Neural cell (in vitro differentiated cells): ENCODE measurements at regions not wholly inside any gene's neighbourhood (a gene's known extent, or its start where the extent isn't known, plus 50 kb on each side); places are given as distances from the start of the nearest gene placed in this dataset.

Source experiments
- H2AFZ ChIP-seq: fragments of 200-600, 300-800 bp; sonication (generic), shearing (Covaris generic); 2 replicates; pipeline ENCODE4 v1.6.0; 2014; ENCODE audit warnings: low read depth, mild to moderate bottlenecking, antibody characterized with exemption, low read length, moderate library complexity
- H3F3A ChIP-seq: fragments of 200-600 bp; shearing (Covaris generic); 2 replicates; pipeline ENCODE4 v1.6.1; 2016; ENCODE audit warnings: mild to moderate bottlenecking, moderate library complexity, mixed read lengths, antibody characterized with exemption, low read length; ENCODE audit not compliant: insufficient read depth, poor library complexity, severe bottlenecking
- H3K27ac ChIP-seq: fragments of 200-600, 300-800 bp; sonication (generic), shearing (Covaris generic); 2 replicates; pipeline ENCODE4 v1.5.1; 2014; ENCODE audit warnings: mild to moderate bottlenecking, low read length, moderate library complexity
- H3K27me3 ChIP-seq: fragments of 300-800, 200-600 bp; sonication (generic), shearing (Covaris generic); 2 replicates; pipeline ENCODE4 v1.6.0; 2014; ENCODE audit warnings: mild to moderate bottlenecking, low read depth, low read length, moderate library complexity; ENCODE audit not compliant: insufficient read depth
- H3K36me3 ChIP-seq: fragments of 300-800, 200-600 bp; sonication (generic), shearing (Covaris generic); 2 replicates; pipeline ENCODE4 v1.5.1; 2014; ENCODE audit warnings: mild to moderate bottlenecking, antibody characterized with exemption, low read length, moderate library complexity; ENCODE audit not compliant: insufficient read depth
- H3K4me2 ChIP-seq: fragments of 300-800, 200-600 bp; sonication (generic), shearing (Covaris generic); 2 replicates; pipeline ENCODE4 v1.6.0; 2014; ENCODE audit warnings: mild to moderate bottlenecking, low read length
- H3K4me3 ChIP-seq: fragments of 300-800, 200-600 bp; sonication (generic), shearing (Covaris generic); 2 replicates; pipeline ENCODE4 v1.5.1; 2014; ENCODE audit warnings: mild to moderate bottlenecking, low read length, moderate library complexity
- H3K79me2 ChIP-seq: fragments of 200-600 bp; shearing (Covaris generic); replicated peaks from 2 replicates; pipeline ENCODE4 v1.6.0; 2014; ENCODE audit warnings: mild to moderate bottlenecking, low read length, moderate library complexity; ENCODE audit not compliant: insufficient read depth
- H3K9ac ChIP-seq: fragments of 300-800, 200-600 bp; sonication (generic), shearing (Covaris generic); 2 replicates; pipeline ENCODE4 v1.6.1; 2016; ENCODE audit warnings: mild to moderate bottlenecking, low read length, mixed read lengths
- H3K9me2 ChIP-seq: fragments of 200-600 bp; shearing (Covaris generic); 2 replicates; pipeline ENCODE4 v1.6.1; 2016; ENCODE audit warnings: mild to moderate bottlenecking, low read length, mixed read lengths; ENCODE audit not compliant: insufficient read depth
- H3K9me3 ChIP-seq: fragments of 200-600, 300-800 bp; sonication (generic), shearing (Covaris generic); 2 replicates; pipeline ENCODE4 v1.6.1; 2016; ENCODE audit warnings: mild to moderate bottlenecking, mixed run types, low read length, moderate library complexity, mixed read lengths
- H4K20me1 ChIP-seq: fragments of 200-600 bp; shearing (Covaris generic); 2 replicates; pipeline ENCODE4 v1.6.1; 2016; ENCODE audit warnings: mild to moderate bottlenecking, mixed run types; ENCODE audit not compliant: insufficient read depth
- CTCF ChIP-seq: fragments of 450-650 bp; IDR thresholded peaks from 2 replicates; pipeline ENCODE4 v1.5.1; 2014; ENCODE audit warnings: antibody characterized with exemption, mild to moderate bottlenecking, moderate library complexity; ENCODE audit not compliant: poor library complexity, severe bottlenecking
- EP300 ChIP-seq: fragments of 450-650 bp; conservative IDR thresholded peaks from 2 replicates; pipeline ENCODE4 v1.6.1; 2014; ENCODE audit warnings: antibody characterized with exemption, mild to moderate bottlenecking, moderate library complexity; ENCODE audit not compliant: poor library complexity, severe bottlenecking
- EZH2 ChIP-seq: fragments of 200-600, 300-800 bp; shearing (Covaris generic), sonication (generic); IDR thresholded peaks from 2 replicates; pipeline ENCODE4 v1.6.1; 2014; ENCODE audit warnings: antibody characterized with exemption, low read length, borderline replicate concordance, mild to moderate bottlenecking; ENCODE audit not compliant: insufficient read depth, poor library complexity, severe bottlenecking
- MXI1 ChIP-seq: fragments of 450-650 bp; conservative IDR thresholded peaks from 2 replicates; pipeline ENCODE4 v1.6.1; 2014; ENCODE audit warnings: antibody characterized with exemption, mild to moderate bottlenecking; ENCODE audit not compliant: poor library complexity, severe bottlenecking
- POLR2AphosphoS5 ChIP-seq: IDR thresholded peaks from 2 replicates; pipeline ENCODE4 v1.6.1; 2012
- RAD21 ChIP-seq: fragments of 450-650 bp; conservative IDR thresholded peaks from 2 replicates; pipeline ENCODE4 v1.6.1; 2014; ENCODE audit warnings: antibody characterized with exemption, mild to moderate bottlenecking, moderate library complexity
- SMC3 ChIP-seq: fragments of 450-650 bp; conservative IDR thresholded peaks from 2 replicates; pipeline ENCODE4 v1.6.1; 2014; ENCODE audit warnings: antibody characterized with exemption, mild to moderate bottlenecking, moderate library complexity; ENCODE audit not compliant: poor library complexity
- TAF1 ChIP-seq: IDR thresholded peaks from 2 replicates; pipeline ENCODE4 v1.6.1; 2012; ENCODE audit warnings: low read depth
- TF ChIP-seq, protein P1 (sequence below): IDR thresholded peaks from 2 replicates; pipeline ENCODE4 v1.6.1; 2012; ENCODE audit warnings: borderline replicate concordance

GRCh38 chr4:126209147-126209546, 894.4 kb downstream of the FAT4 start:
- TF ChIP-seq, protein P1, sequence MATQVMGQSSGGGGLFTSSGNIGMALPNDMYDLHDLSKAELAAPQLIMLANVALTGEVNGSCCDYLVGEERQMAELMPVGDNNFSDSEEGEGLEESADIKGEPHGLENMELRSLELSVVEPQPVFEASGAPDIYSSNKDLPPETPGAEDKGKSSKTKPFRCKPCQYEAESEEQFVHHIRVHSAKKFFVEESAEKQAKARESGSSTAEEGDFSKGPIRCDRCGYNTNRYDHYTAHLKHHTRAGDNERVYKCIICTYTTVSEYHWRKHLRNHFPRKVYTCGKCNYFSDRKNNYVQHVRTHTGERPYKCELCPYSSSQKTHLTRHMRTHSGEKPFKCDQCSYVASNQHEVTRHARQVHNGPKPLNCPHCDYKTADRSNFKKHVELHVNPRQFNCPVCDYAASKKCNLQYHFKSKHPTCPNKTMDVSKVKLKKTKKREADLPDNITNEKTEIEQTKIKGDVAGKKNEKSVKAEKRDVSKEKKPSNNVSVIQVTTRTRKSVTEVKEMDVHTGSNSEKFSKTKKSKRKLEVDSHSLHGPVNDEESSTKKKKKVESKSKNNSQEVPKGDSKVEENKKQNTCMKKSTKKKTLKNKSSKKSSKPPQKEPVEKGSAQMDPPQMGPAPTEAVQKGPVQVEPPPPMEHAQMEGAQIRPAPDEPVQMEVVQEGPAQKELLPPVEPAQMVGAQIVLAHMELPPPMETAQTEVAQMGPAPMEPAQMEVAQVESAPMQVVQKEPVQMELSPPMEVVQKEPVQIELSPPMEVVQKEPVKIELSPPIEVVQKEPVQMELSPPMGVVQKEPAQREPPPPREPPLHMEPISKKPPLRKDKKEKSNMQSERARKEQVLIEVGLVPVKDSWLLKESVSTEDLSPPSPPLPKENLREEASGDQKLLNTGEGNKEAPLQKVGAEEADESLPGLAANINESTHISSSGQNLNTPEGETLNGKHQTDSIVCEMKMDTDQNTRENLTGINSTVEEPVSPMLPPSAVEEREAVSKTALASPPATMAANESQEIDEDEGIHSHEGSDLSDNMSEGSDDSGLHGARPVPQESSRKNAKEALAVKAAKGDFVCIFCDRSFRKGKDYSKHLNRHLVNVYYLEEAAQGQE: no peak
- TF ChIP-seq SMC3 (no peak), RAD21 (no peak), TAF1 (no peak), POLR2AphosphoS5 (no peak), MXI1 (no peak), EZH2 (no peak), CTCF (no peak), EP300 (no peak)
- Histone ChIP-seq H3K9me3 (no peaks in the 10 kb centered on the region), H3K27me3 (no peaks in the 10 kb centered on the region), H3K9me2 (no peaks in the 10 kb centered on the region), H3K4me2 (no peak overlapping the region), H3F3A (no peaks in the 10 kb centered on the region), H3K4me3 (no peak overlapping the region), H3K36me3 (no peaks in the 10 kb centered on the region), H3K9ac (no peak overlapping the region), H4K20me1 (no peaks in the 10 kb centered on the region), H3K27ac (no peak overlapping the region), H3K79me2 (no peaks in the 10 kb centered on the region), H2AFZ (no peak overlapping the region)

DNA sequence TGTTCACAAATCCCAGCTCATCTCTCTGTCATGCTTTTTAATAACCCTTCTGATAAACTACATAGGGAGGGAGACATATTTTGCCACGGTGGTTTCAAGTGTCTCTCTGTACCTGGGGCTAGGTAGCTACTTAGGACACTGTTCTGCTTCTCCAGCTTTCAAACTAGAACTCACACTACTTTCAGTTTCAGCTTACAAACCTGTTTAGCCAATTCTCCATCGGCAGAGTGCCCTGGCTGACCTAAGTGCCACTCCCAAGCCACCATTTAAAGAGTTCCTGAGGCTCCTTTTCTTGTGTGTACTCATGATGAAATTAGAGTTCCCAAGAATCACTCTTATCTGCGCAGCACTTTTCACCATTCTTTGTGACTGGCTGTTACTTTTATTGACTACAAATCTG, 899.2 kb downstream of the FAT4 start:
- no peak for TF ChIP-seq CTCF
- TF ChIP-seq EP300: no peak
- no peak for TF ChIP-seq TAF1
- no peak for TF ChIP-seq RAD21
- no peak for TF ChIP-seq EZH2
- TF ChIP-seq, protein P1: no peak
- TF ChIP-seq MXI1: no peak
- no peak for TF ChIP-seq POLR2AphosphoS5
- no peak for TF ChIP-seq SMC3
- Histone ChIP-seq H3K27me3 (no peaks in the 10 kb centered on the region), H2AFZ (no peak overlapping the region), H3K9ac (no peak overlapping the region), H3K9me2 (no peaks in the 10 kb centered on the region), H3K4me2 (no peak overlapping the region), H4K20me1 (no peaks in the 10 kb centered on the region), H3K36me3 (no peaks in the 10 kb centered on the region), H3K9me3 (no peaks in the 10 kb centered on the region), H3K4me3 (no peak overlapping the region), H3K79me2 (no peaks in the 10 kb centered on the region), H3K27ac (no peak overlapping the region), H3F3A (no peaks in the 10 kb centered on the region)
